ENCODE measurements at regions not wholly inside any gene's neighbourhood (a gene's known extent, or its start where the extent isn't known, plus 50 kb on each side); places are given as distances from the start of the nearest gene placed in this dataset.
A peak's percentile ranks its signal among the peaks of the same experiment; 100 is the strongest.

GRCh38 chr4:166628454-166628853, 605.8 kb downstream of the SPOCK3 start:
- no peak for DNase-seq (ENCODE audit: low read depth in 2 of 2)

DNA sequence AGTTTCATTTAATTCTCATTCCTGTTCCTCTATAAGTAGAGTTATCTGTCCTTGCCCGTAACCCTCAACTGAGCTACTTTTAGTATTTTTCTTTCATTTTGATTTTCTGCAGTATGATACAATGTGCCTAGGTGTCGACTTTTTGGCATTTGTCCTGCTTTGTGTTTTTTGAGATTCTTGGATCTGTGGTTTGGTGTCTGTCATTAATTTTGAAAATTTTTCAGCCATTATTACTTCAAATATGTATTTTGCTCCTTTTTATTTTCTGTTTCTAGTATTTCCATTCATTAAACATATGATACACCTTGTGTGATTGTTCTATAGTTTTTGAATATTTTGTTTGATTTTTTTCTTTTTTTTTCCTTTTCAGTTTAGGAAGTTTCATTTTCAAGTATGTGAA, 598.9 kb downstream of the SPOCK3 start:
- no peak for DNase-seq (ENCODE audit: low read depth in 2 of 2)

DNA sequence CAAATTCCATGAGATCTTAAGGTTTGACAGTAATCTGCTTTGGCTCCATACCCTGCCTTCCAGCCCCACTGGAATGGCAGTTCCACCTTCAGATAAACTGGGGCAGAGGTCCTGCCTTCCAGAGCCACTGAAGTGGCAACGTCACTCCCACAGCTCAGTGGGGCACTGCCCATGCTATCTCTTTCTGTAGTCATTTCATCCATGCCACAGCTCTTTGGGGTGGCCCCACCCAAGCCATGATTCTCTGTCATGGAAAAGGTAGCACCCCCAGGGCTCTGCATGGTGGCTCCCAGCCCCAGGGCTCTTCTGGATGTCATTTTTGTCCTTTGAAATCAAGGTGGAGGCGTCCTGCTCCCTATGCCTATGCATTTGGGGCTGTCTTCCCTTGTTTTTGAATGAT, 596.5 kb downstream of the SPOCK3 start:
- DNase-seq (ENCODE audit: low read depth in 2 of 2): no peak

DNA sequence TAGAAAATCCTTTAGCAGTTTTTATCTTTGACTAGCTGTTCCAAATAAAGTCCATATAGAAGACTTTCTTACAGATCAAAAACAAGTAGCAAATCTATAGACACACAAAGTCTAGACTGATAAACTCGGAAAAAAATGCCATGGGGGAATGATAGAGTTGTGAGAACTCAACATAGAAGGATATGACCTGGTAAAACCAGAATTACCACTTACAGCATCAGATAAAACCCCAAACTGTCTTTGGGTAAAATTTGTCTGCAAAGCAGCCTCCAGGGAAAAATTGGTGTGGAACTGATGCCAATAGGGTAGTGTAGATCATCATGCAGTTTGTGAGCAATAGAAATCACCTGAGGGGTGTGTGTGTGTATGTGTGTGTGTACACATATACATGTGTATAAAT, 579.1 kb downstream of the SPOCK3 start:
- no peak for DNase-seq (ENCODE audit: low read depth in 2 of 2)

- DNase-seq (ENCODE audit: low read depth in 2 of 2): no peak
These were observed 578.6 kb downstream of the SPOCK3 start for GRCh38 chr4:166655705-166656104.

DNA sequence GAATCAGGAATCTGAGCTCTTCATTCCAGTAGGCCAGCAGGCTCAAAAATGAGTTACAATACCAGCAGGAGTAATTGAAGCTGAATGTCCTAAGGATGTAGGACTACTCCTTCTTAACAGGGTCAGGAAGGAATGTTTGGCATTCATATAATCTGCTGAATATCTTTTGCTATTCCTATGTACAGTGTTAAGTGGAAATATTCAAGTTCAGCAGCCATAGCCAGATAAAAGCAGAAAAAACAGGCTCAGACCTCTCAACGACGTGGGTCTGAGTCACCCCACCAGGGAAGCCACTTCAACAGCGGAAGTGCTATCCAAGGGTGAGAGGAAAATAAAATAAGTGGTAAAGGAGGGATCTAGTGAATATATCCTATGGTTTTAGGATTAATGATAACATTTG, 577.0 kb downstream of the SPOCK3 start:
- DNase-seq (ENCODE audit: low read depth in 2 of 2): no peak

GRCh38 chr4:166658585-166658984, 575.7 kb downstream of the SPOCK3 start:
- DNase-seq (ENCODE audit: low read depth in 2 of 2): no peak

GRCh38 chr4:166662266-166662843, 571.9 kb downstream of the SPOCK3 start:
- no peak for DNase-seq (ENCODE audit: low read depth in 2 of 2)

GRCh38 chr4:166670341-166670740, 564.0 kb downstream of the SPOCK3 start:
- DNase-seq (ENCODE audit: low read depth in 2 of 2): no peak

- no peak for DNase-seq (ENCODE audit: low read depth in 2 of 2)
These were observed 560.4 kb downstream of the SPOCK3 start for GRCh38 chr4:166673911-166674310.

- DNase-seq (ENCODE audit: low read depth in 2 of 2): peak in 1 of 2 experiments; percentile 2
These were observed 558.9 kb downstream of the SPOCK3 start for GRCh38 chr4:166675411-166675810.

GRCh38 chr4:166680796-166681195, 553.5 kb downstream of the SPOCK3 start:
- DNase-seq (ENCODE audit: low read depth in 2 of 2): no peak

DNA sequence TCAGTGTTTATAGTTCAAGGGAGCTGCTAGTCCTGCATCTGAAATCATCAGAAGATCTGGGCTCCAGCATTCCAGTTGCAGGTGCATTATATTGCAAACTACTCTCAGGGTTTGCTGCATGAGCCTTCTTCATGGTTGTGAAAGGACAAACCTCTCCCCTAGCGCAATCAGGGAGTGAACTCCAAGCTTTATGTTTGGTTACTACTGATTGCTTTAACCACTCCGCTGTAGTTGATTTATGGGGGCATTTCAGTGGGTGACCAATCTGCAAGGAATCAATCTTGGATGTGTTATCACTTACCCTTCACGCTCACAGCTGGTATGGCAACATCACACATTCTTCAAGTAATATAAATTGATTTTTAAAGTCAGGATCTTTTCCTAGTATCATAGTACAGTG, 552.1 kb downstream of the SPOCK3 start:
- no peak for DNase-seq (ENCODE audit: low read depth in 2 of 2)

Data from fibroblast of skin of left biceps (primary cell).